Stimulated activated naive B cell treated with anti-CD40 and anti-IgM and Interleukin-4, amounts not matched to agents 10 μg/mL and 1 μg/mL and 100 μg/mL, for 72 hours (primary cell): ENCODE measurements at regions not wholly inside any gene's neighbourhood (a gene's known extent, or its start where the extent isn't known, plus 50 kb on each side); places are given as distances from the start of the nearest gene placed in this dataset.

Experiments
- ATAC-seq, 2 donors: fragments of 150-1000 bp; cut with Tn5 transposase; replicated peaks; 2 replicates each; pipeline ENCODE4 v1.10.0; 2021; ENCODE audit warnings: moderate library complexity in 1 of 2
- DNase-seq: peaks from one replicate; pipeline ENCODE4 v3.0.0; 2021
- H3K27ac Mint-ChIP-seq: one replicate; pipeline ENCODE4 v1.8.0; 2022; ENCODE audit warnings: mild to moderate bottlenecking, mixed read lengths
- H3K27me3 Mint-ChIP-seq, 2 donors: one replicate each; pipeline ENCODE4 v1.8.0; 2022; ENCODE audit warnings: mixed read lengths in 2 of 2
- H3K36me3 Mint-ChIP-seq, 2 donors: one replicate each; pipeline ENCODE4 v1.8.0; 2022; ENCODE audit warnings: mixed read lengths in 2 of 2, mild to moderate bottlenecking in 1 of 2
- H3K4me1 Mint-ChIP-seq, 2 donors: one replicate each; pipeline ENCODE4 v1.8.0; 2022; ENCODE audit warnings: mixed read lengths in 2 of 2, mild to moderate bottlenecking in 1 of 2
- H3K4me3 Mint-ChIP-seq, 2 donors: one replicate each; pipeline ENCODE4 v1.8.0; 2022; ENCODE audit warnings: mild to moderate bottlenecking in 2 of 2, mixed read lengths in 2 of 2, moderate library complexity in 1 of 2
- H3K9me3 Mint-ChIP-seq, 2 donors: one replicate each; pipeline ENCODE4 v1.8.0; 2022; ENCODE audit warnings: mixed read lengths in 2 of 2, mild to moderate bottlenecking in 1 of 2

DNA sequence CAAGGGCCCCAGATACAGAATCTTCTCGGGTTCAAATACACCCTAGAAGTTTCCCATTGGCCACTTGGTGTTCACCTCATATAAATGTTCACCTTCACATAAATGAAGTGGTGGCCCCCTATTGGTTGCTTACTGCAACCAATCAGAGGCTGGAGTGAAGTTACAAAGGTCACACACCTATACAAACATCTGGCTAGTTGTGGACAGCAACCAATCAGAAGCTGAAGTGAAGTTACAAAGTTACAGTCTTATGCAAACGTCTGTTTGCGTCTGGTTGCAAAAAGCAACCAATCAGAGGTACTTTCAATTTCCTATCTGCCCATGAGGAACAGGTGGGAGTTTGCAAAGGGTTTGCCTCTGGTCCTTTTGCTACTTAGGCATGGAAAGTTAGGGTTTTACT, 206.5 kb upstream of the BMP2 start:
- no peak for ATAC-seq
- Mint-ChIP-seq H3K27me3 (no peaks in the 10 kb centered on the region), H3K36me3 (no peaks in the 10 kb centered on the region), H3K9me3 (peaks cover 0 to 1% of the 10 kb centered on the region in 2 donors), H3K4me1 (no peaks in the 10 kb centered on the region), H3K27ac (no peak overlapping the region), H3K4me3 (no peak overlapping the region)
- DNase-seq, result no peak

DNA sequence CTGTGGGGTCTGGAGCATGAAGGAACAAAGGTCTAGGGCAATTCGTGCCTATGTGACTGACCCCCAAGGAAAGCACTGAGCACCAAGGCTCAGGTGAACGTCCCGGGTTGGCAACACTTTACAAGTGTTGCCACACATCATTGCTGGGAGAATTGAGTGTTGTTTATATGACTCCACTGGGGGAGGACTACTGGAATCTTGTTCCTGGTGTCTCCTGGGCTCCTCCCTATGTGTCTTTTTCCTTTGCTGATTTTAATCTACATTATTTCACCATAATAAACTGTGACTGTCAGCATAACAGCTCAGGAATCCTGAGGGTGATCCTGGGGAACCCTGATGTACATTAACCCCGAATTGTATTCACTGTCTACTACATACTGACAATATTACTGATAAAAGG, 207.7 kb upstream of the BMP2 start:
- H3K4me3 Mint-ChIP-seq, result no peak overlapping the region

DNA sequence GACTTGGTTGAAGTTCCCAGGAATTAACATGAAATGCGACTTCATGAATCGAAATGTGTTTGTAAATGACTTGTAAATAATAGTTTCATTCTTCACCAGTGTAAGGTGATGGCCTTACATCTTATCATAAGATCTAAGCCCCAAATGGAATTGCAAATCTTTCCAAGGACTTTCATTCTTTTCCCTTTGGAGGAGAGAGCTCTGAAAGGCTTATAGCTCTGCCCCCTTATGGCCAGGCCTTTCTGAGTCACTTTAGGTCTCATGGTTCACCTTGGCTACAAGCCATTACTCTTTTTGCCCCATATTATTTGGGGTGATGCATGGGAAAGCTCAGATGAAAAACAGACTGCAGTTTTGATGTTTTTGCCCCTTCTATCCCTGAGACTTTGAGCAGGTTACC, 209.1 kb upstream of the BMP2 start:
- ATAC-seq (no peak), DNase-seq (no peak)
- Mint-ChIP-seq H3K27ac (no peak overlapping the region), H3K36me3 (no peaks in the 10 kb centered on the region), H3K4me1 (no peaks in the 10 kb centered on the region), H3K9me3 (no peaks in the 10 kb centered on the region), H3K27me3 (no peaks in the 10 kb centered on the region), H3K4me3 (no peak overlapping the region)

More for the DNA sequence above, 207.7 kb upstream of the BMP2 start:
- H3K4me1 Mint-ChIP-seq, result no peaks in the 10 kb centered on the region
- H3K36me3 Mint-ChIP-seq, result no peaks in the 10 kb centered on the region
- no peak for ATAC-seq
- no peak for DNase-seq
- H3K27me3 Mint-ChIP-seq, result no peaks in the 10 kb centered on the region
- no peak overlapping the region for H3K27ac Mint-ChIP-seq
- no peaks in the 10 kb centered on the region for H3K9me3 Mint-ChIP-seq

DNA sequence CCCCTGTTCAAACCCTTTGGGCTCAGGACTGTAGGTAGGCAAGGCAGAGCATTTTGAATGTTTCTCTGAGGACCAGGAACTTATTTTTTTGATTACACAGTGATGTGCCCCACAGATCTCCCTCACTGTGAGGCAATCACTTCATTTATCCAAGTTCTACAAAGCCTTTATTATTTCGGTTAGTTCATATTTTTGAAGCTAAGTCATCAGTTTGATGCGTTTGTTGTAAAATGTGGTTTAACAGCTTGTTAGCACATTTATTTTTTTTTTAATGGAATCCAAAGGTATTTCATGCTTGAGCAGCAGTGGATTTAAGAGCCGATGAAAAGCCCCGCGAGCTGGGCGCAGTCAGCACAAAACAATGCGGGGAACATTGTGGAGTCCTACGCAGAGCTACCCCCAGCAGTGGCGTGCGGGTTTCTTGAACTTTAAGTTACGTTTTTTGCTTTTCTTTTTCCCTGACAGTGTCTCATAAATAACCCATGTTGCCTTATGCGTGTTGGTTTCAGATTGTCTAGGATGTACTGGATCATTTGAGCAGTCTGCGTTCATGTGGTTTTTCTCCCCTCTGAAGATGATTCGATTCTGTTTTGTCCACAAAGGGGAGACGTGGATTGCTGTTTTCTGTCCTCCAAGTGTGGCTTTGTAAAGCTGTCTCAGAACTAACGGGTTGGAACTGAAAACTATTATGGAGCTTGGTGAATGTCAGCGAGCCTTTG, 233.6 kb upstream of the BMP2 start:
- peaks cover 1 to 3% of the 10 kb centered on the region in 2 donors for H3K9me3 Mint-ChIP-seq
- H3K36me3 Mint-ChIP-seq, result no peaks in the 10 kb centered on the region
- H3K27me3 Mint-ChIP-seq, result no peaks in the 10 kb centered on the region
- H3K4me1 Mint-ChIP-seq, result no peaks in the 10 kb centered on the region
- H3K4me3 Mint-ChIP-seq, result no peak overlapping the region
- no peak overlapping the region for H3K27ac Mint-ChIP-seq
- no peak for DNase-seq
- no peak for ATAC-seq

DNA sequence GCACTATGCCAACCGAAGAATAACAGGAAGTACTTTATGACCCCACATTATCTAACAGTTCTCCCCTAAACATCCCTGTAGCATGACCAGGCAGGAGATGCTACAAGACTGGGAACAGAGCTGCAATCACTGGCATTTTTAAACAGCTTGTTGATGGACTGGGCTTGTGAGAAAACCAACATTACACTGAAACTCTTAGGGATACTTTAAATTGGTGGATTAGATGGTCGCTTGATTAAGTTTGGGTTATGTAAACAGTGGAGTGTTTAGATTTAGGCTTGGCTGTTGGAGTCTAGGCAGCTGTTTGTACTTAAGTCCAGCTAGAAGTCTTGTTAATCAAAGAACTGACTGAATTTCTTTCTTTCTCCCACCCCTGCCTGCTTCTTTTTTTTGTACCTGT, 234.1 kb upstream of the BMP2 start:
- no peaks in the 10 kb centered on the region for H3K27me3 Mint-ChIP-seq
- H3K4me1 Mint-ChIP-seq, result no peaks in the 10 kb centered on the region
- no peaks in the 10 kb centered on the region for H3K36me3 Mint-ChIP-seq
- no peak for ATAC-seq
- H3K9me3 Mint-ChIP-seq, result peaks cover 1 to 2% of the 10 kb centered on the region in 2 donors
- H3K4me3 Mint-ChIP-seq, result no peak overlapping the region
- DNase-seq, result no peak
- H3K27ac Mint-ChIP-seq, result no peak overlapping the region

DNA sequence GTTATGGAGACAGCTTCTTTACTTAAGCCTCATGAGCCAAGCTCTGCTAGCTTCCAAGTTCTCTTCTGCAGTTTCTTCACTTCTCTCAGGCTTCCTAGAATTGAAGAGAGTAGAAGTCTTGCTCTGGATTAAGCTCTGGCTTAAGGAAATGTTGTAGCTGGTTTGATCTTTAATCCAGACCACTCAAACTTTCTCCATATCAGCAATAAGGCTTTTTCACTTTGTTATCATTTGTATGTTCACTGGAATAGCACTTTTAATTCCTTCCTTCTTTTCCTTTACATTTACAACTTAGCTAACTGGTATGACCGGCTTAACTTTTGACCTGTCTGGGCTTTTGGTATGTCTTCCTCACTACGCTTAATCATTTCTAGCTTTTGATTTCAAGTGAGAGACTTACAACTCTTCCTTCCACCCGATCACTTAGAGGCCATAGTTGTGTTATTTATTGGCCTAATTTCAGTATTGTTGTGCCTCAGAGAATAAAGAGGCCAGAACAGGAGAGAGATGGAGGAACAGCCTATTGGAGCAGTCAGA, 236.6 kb upstream of the BMP2 start:
- H3K27me3 Mint-ChIP-seq, result no peaks in the 10 kb centered on the region

DNA sequence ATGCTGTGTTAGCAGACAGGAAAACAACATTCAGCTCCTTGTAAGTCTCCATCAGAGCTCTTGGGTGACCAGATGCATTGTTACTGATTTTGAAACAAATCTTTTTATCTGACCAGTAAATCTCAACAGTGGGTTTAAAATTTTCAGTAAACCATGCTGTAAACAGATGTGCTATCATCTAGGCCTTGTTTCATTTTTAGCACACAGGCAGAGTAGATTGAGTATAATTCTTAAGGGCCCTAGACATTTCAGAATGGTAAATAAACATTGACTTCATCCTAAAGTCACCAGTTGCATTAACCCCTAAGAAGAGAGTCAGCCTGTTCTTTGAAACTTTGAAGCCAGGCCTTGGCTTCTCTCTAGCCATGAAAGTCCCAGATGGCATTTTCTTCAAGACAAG, 237.2 kb upstream of the BMP2 start:
- ATAC-seq (no peak), DNase-seq (no peak)
- Mint-ChIP-seq H3K4me3 (no peak overlapping the region), H3K36me3 (no peaks in the 10 kb centered on the region), H3K27me3 (no peaks in the 10 kb centered on the region), H3K27ac (no peak overlapping the region), H3K4me1 (no peaks in the 10 kb centered on the region), H3K9me3 (peaks cover 4% of the 10 kb centered on the region in 2 donors)

More for the DNA sequence above, 236.6 kb upstream of the BMP2 start:
- H3K27ac Mint-ChIP-seq, result no peak overlapping the region
- no peaks in the 10 kb centered on the region for H3K4me1 Mint-ChIP-seq
- no peak overlapping the region for H3K4me3 Mint-ChIP-seq
- ATAC-seq (no peak), DNase-seq (no peak)
- no peaks in the 10 kb centered on the region for H3K36me3 Mint-ChIP-seq
- H3K9me3 Mint-ChIP-seq, result peaks cover 0 to 1% of the 10 kb centered on the region in 2 donors

DNA sequence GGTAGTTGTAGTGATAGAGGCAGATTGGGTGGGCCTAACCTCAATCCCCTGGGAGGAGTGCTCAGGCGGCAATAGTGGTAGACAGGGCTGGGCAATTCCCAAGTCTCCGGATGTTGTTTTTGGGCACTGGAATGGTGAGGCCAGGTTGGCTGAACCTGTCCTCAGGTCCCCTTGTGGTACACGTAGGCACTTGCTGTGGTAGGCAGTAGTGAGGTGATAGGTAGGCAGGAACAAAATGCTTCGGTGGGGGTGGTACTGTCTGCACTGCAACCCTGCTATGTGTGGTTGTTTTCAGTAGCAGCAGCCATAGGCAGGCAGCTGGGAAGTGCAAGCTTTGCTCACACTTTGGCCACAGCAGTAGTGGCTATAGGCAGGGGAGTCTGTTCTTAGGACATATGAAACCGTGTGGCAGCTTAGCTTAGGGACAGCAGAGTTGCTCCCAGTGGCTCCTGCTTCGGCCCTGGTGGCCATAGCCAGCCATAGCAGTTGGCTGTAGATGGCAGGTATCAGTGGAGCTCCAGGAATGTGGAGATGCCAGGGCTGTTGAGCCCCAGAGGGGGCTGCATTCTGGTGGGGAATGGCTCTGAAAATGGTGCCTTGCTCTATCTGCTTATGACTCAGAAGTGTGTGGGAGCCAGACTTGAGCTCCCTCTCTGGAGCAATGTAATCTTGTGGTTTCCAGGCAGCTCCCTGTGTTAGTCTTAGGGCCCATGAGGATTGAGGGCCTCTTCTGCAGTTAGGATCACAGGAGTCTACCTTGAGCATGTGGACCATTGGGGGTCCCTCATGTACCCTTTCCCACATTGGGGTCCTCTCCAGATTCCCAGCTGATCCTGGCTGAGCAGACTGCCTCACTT, 241.8 kb upstream of the BMP2 start:
- Mint-ChIP-seq H3K4me1 (no peaks in the 10 kb centered on the region), H3K4me3 (no peak overlapping the region), H3K36me3 (no peaks in the 10 kb centered on the region), H3K9me3 (peaks cover 22 to 30% of the 10 kb centered on the region in 2 donors), H3K27me3 (no peaks in the 10 kb centered on the region), H3K27ac (no peak overlapping the region)
- DNase-seq (no peak), ATAC-seq (no peak)

DNA sequence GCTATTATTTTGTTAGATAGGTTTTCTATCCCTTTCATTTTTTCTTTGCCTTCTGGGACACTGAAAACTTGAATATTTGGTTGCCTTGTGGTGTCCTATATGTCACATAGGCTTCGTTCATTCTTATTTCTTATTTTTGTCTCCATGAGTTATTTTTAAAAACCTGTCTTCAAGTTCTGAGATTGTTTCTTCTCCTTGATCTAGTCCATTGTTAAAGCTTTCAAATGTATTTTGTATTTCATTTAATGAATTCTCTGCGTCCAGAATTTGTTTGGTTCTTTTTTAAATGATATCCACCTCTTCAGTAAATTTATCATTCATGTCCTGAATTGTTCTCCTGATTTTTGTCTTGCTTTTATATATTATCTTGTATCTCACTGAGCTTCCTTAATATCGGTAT, 243.2 kb upstream of the BMP2 start:
- no peaks in the 10 kb centered on the region for H3K27me3 Mint-ChIP-seq
- H3K36me3 Mint-ChIP-seq, result no peaks in the 10 kb centered on the region
- no peak overlapping the region for H3K27ac Mint-ChIP-seq
- no peak for DNase-seq
- no peak for ATAC-seq
- no peak overlapping the region for H3K4me3 Mint-ChIP-seq
- peaks cover 23 to 33% of the 10 kb centered on the region in 2 donors for H3K9me3 Mint-ChIP-seq
- H3K4me1 Mint-ChIP-seq, result no peaks in the 10 kb centered on the region

DNA sequence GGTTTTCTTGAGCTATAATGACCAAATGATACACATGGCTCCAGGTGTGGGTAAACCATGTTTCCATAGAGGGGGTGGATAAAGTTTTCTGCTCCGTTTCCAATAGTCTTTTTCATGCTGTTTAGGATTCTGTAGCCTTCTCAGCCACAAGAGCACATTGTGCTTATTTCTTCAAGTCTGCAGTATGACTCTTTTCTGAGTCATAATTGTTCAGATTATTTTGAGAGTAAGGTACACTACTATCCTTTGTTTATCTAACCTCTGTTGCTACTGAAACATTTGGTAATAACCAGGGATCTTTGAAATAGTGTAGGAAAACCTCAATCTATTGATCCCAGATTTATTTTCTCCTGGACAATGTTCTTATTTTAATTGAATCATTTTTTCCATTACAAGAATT, 247.9 kb upstream of the BMP2 start:
- Mint-ChIP-seq H3K4me3 (no peak overlapping the region), H3K27me3 (peaks cover 0 to 4% of the 10 kb centered on the region in 2 donors), H3K27ac (no peak overlapping the region), H3K9me3 (peaks cover 15 to 23% of the 10 kb centered on the region in 2 donors), H3K36me3 (no peaks in the 10 kb centered on the region), H3K4me1 (no peaks in the 10 kb centered on the region)
- ATAC-seq, result no peak
- DNase-seq, result no peak

DNA sequence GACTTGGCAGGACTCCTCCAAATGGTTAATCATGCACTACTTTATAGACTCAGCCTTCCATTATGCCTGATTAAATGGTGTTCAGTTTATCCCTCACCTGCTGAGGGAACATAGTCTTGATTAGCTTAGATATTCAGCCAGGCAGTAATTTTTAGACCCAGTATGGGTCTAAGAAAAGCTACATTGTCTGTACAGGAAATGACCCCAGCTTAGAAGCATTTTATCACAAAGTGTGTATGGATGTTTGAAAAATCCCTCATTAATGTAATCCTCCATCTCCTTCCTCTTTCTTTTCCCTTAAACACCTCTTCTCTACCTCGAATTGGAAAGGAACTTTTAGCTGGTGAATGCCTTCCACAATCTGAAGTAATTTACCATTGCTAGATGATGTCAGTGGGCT, 252.2 kb upstream of the BMP2 start:
- H3K27me3 Mint-ChIP-seq, result peaks cover 0 to 4% of the 10 kb centered on the region in 2 donors
- H3K4me3 Mint-ChIP-seq, result no peak overlapping the region
- H3K36me3 Mint-ChIP-seq, result no peaks in the 10 kb centered on the region
- H3K4me1 Mint-ChIP-seq, result no peaks in the 10 kb centered on the region
- DNase-seq (no peak), ATAC-seq (no peak)
- peaks cover 3% of the 10 kb centered on the region in 2 donors for H3K9me3 Mint-ChIP-seq
- H3K27ac Mint-ChIP-seq, result no peak overlapping the region

DNA sequence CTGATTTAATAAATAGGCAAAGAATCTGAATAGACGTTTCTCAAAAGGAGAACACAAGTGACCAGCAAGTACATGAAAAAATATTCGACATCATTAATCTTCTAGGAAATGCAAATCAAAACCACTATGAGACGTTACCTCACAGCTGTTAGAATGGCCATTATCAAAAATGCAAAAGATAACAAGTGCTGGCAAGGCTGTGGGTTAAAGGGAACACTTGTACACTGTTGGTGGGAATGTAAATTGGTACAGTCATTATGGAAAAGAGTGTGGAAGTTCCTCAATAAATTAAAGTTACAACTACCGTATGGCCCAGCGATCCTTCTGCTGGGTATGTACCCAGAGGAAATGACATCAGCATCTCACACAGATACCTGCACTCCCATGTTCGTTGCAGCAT, 253.9 kb upstream of the BMP2 start:
- Mint-ChIP-seq H3K27ac (no peak overlapping the region), H3K4me1 (no peaks in the 10 kb centered on the region), H3K27me3 (peaks cover 0 to 4% of the 10 kb centered on the region in 2 donors), H3K36me3 (no peaks in the 10 kb centered on the region), H3K4me3 (no peak overlapping the region), H3K9me3 (peaks cover 3 to 4% of the 10 kb centered on the region in 2 donors)
- no peak for DNase-seq
- no peak for ATAC-seq

DNA sequence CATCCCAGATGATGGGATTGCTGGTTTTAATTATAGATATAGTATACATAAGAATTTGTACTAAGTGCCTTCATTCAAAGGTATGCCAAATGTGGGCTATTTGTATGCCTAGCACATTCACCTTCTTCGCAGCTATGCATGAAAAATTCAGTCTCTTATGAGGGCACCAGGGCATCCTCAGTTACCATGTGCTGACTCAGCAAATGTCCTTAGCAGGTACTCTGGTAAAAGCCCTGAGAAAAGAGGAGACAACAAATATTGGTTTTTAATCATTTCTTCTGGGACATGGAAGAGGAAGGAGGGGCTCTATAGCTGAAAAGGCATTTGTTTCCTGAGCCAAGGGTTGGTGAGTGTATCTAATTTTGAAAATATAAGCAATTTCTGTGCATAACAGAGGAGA, 258.1 kb upstream of the BMP2 start:
- DNase-seq, result no peak
- H3K9me3 Mint-ChIP-seq, result peaks cover 3 to 6% of the 10 kb centered on the region in 2 donors
- ATAC-seq, result no peak
- no peaks in the 10 kb centered on the region for H3K4me1 Mint-ChIP-seq
- no peak overlapping the region for H3K27ac Mint-ChIP-seq
- no peaks in the 10 kb centered on the region for H3K27me3 Mint-ChIP-seq
- no peak overlapping the region for H3K4me3 Mint-ChIP-seq
- no peaks in the 10 kb centered on the region for H3K36me3 Mint-ChIP-seq

DNA sequence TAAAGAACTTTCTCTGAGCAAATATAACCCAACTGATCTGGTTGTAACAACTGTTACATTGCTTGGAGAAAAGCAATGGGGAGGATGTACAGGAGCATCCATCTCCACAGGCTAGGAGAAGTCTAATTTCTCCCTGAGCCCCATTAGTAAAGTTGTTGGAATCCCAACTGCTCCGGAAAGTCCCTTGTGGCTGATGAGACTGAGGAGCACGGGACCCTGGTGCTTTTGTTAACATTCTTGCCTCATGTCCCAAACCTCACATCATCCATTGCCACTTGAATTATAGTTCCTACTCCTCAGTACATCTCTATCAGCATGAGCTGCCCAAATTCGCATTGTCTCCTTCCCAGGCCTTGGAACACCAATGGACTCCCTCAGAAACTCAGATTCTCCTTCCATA, 260.6 kb upstream of the BMP2 start:
- DNase-seq (no peak), ATAC-seq (no peak)
- Mint-ChIP-seq H3K27me3 (no peaks in the 10 kb centered on the region), H3K9me3 (peaks cover 5 to 6% of the 10 kb centered on the region in 2 donors), H3K4me1 (no peaks in the 10 kb centered on the region), H3K27ac (no peak overlapping the region), H3K4me3 (no peak overlapping the region), H3K36me3 (no peaks in the 10 kb centered on the region)

DNA sequence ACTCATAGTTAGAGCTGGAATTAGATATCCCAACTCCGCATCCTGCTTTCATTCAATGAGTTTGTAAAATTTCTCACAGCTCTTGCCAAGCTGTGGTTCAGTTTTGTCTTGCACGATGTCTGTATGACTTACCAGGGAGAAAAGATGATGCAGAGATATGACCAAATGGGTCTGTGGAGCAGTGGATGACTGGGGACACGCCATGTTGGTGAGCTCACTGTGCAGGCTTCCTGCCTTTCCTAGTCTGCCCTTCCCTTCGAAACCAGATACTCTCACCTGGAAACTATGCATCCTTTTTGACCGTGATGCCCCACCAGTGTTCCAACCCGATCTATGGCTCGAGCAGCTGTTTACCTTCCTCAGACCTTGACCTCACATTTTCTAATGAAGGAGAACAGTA, 262.7 kb upstream of the BMP2 start:
- Mint-ChIP-seq H3K4me1 (no peaks in the 10 kb centered on the region), H3K36me3 (no peaks in the 10 kb centered on the region), H3K9me3 (peaks cover 5 to 6% of the 10 kb centered on the region in 2 donors), H3K4me3 (no peak overlapping the region), H3K27me3 (no peaks in the 10 kb centered on the region), H3K27ac (no peak overlapping the region)
- DNase-seq (no peak), ATAC-seq (no peak)
